C1 segment of cervical spinal cord (tissue), 14 donors: ENCODE measurements at regions not wholly inside any gene's neighbourhood (a gene's known extent, or its start where the extent isn't known, plus 50 kb on each side); places are given as distances from the start of the nearest gene placed in this dataset.
"Not testable (repeated sequence)": the region's sequence is repeated elsewhere in the genome, so short reads cannot be mapped to it uniquely, and the experiment has no call there.

Experiments
- DNase-seq, 14 donors: peaks; one replicate each; lab custom pipeline; 2025; lab: John Stamatoyannopoulos, UW

GRCh38 chr6:115631028-115631427, 429.7 kb downstream of the FRK start:
- no peak for DNase-seq

GRCh38 chr6:115630424-115631024, 430.2 kb downstream of the FRK start:
- DNase-seq, result no peak

GRCh38 chr6:115629415-115629814, 431.3 kb downstream of the FRK start:
- no peak for DNase-seq

- DNase-seq, result no peak
These were observed 442.4 kb downstream of the FRK start for GRCh38 chr6:115618256-115618655.

GRCh38 chr6:115617031-115617430, 443.7 kb downstream of the FRK start:
- no peak for DNase-seq

- DNase-seq, result no peak
These were observed 447.2 kb downstream of the FRK start for GRCh38 chr6:115613488-115613887.

- DNase-seq, result no peak
These were observed 447.8 kb downstream of the FRK start for GRCh38 chr6:115612796-115613479.

- no peak for DNase-seq
These were observed 448.5 kb downstream of the FRK start for GRCh38 chr6:115612216-115612615.

GRCh38 chr6:115610696-115611095, 450.0 kb downstream of the FRK start:
- DNase-seq, result no peak

- no peak for DNase-seq
These were observed 451.6 kb downstream of the FRK start for GRCh38 chr6:115609111-115609510.

- no peak for DNase-seq
These were observed 458.2 kb downstream of the FRK start for GRCh38 chr6:115602466-115602865.

- DNase-seq, result no peak
These were observed 459.2 kb downstream of the FRK start for GRCh38 chr6:115601509-115601908.

- no peak for DNase-seq
These were observed 459.6 kb downstream of the FRK start for GRCh38 chr6:115601064-115601463.

- no peak for DNase-seq
These were observed 465.8 kb downstream of the FRK start for GRCh38 chr6:115594891-115595290.

- no peak for DNase-seq
These were observed 468.7 kb downstream of the FRK start for GRCh38 chr6:115592025-115592424.

- not testable (repeated sequence) for DNase-seq
These were observed 471.6 kb downstream of the FRK start for GRCh38 chr6:115589072-115589471.

GRCh38 chr6:115583290-115583689, 477.4 kb downstream of the FRK start:
- no peak for DNase-seq

- DNase-seq, result no peak
These were observed 478.3 kb downstream of the FRK start for GRCh38 chr6:115582386-115582785.

GRCh38 chr6:115579565-115579964, 481.1 kb downstream of the FRK start:
- DNase-seq, result not testable (repeated sequence)

GRCh38 chr6:115577270-115577669, 483.4 kb downstream of the FRK start:
- DNase-seq, result no peak

GRCh38 chr6:115575285-115575684, 485.4 kb downstream of the FRK start:
- DNase-seq, result no peak

GRCh38 chr6:115573861-115574260, 486.8 kb downstream of the FRK start:
- no peak for DNase-seq

- no peak for DNase-seq
These were observed 490.4 kb downstream of the FRK start for GRCh38 chr6:115570331-115570730.

- no peak for DNase-seq
These were observed 506.6 kb downstream of the FRK start for GRCh38 chr6:115554060-115554459.
